IMR-90 (cell line): ENCODE measurements at regions not wholly inside any gene's neighbourhood (a gene's known extent, or its start where the extent isn't known, plus 50 kb on each side); places are given as distances from the start of the nearest gene placed in this dataset.

Experiments
- ATAC-seq: fragments of 200-7000 bp; cut with Tn5 transposase; 2 replicates; pipeline ENCODE4 v1.9.1; 2020; ENCODE audit warnings: low read depth, mild to moderate bottlenecking, moderate library complexity
- BruUV-seq: library from RNA; stranded (reverse); fragments of 400-500 nt; replicated peaks from 2 replicates; lab custom pipeline; 2021; lab: Mats Ljungman, UMichigan
- CTCF ChIA-PET: fragments of 300-600 bp; formaldehyde crosslinking; extraction: SDS; loops from one replicate; lab custom pipeline; 2021; ENCODE audit warnings: antibody characterized with exemption; lab: Yijun Ruan, JAX
- POLR2A ChIA-PET: fragments of 300-600 bp; sonication (Branson Sonifier 250); formaldehyde crosslinking; loops from one replicate; lab custom pipeline; 2022; ENCODE audit warnings: antibody characterized with exemption; ENCODE audit not compliant: unreplicated experiment; lab: Charles Lee
- DNase-seq: peaks from one replicate; pipeline ENCODE4 v3.0.0; 2013
- H2AFZ ChIP-seq: replicated peaks from 2 replicates; pipeline ENCODE3; 2013; ENCODE audit warnings: low read length, mild to moderate bottlenecking; ENCODE audit not compliant: poor library complexity
- H2AK5ac ChIP-seq: 2 replicates; pipeline ENCODE4 v1.6.1; 2013; ENCODE audit warnings: low read depth, low read length, inconsistent platforms
- H2AK9ac ChIP-seq: replicated peaks from 2 replicates; pipeline ENCODE3; 2013; ENCODE audit warnings: mild to moderate bottlenecking, low read depth, low read length, moderate library complexity; ENCODE audit not compliant: poor library complexity
- H2BK120ac ChIP-seq: 2 replicates; pipeline ENCODE4 v1.6.1; 2013; ENCODE audit warnings: low read depth, low read length, inconsistent platforms
- H2BK15ac ChIP-seq: 3 replicates; pipeline ENCODE4 v1.6.1; 2013; ENCODE audit warnings: low read depth, low read length, inconsistent platforms
- H2BK20ac ChIP-seq: 2 replicates; pipeline ENCODE4 v1.6.1; 2013; ENCODE audit warnings: low read depth, mild to moderate bottlenecking, inconsistent platforms, low read length, moderate library complexity
- H2BK5ac ChIP-seq: 2 replicates; pipeline ENCODE4 v1.6.1; 2013; ENCODE audit warnings: mild to moderate bottlenecking, low read depth, low read length, inconsistent platforms; ENCODE audit not compliant: poor library complexity, severe bottlenecking
- H3K14ac ChIP-seq: replicated peaks from 2 replicates; pipeline ENCODE4 v1.6.1; 2013; ENCODE audit warnings: low read depth, low read length, inconsistent platforms
- H3K18ac ChIP-seq: 2 replicates; pipeline ENCODE4 v1.6.1; 2013; ENCODE audit warnings: low read depth, low read length, control low read depth
- H3K23ac ChIP-seq: 2 replicates; pipeline ENCODE4 v1.6.1; 2013; ENCODE audit warnings: low read depth, low read length, inconsistent platforms
- H3K27ac ChIP-seq: 2 replicates; pipeline ENCODE4 v1.5.1; 2013; ENCODE audit warnings: mild to moderate bottlenecking, control low read depth, low read length; ENCODE audit not compliant: insufficient read depth
- H3K27me3 ChIP-seq: 2 replicates; pipeline ENCODE4 v1.6.1; 2013; ENCODE audit warnings: low read length; ENCODE audit not compliant: control insufficient read depth, insufficient read depth
- H3K36me3 ChIP-seq: 2 replicates; pipeline ENCODE4 v1.6.1; 2013; ENCODE audit warnings: low read length, mixed read lengths; ENCODE audit not compliant: control insufficient read depth, insufficient read depth
- H3K4ac ChIP-seq: 2 replicates; pipeline ENCODE4 v1.6.1; 2013; ENCODE audit warnings: low read depth, low read length, inconsistent platforms
- H3K4me1 ChIP-seq: 2 replicates; pipeline ENCODE4 v1.6.1; 2013; ENCODE audit warnings: low read length, mixed read lengths; ENCODE audit not compliant: control insufficient read depth, insufficient read depth
- H3K4me2 ChIP-seq: 2 replicates; pipeline ENCODE4 v1.6.1; 2013; ENCODE audit warnings: low read depth, mild to moderate bottlenecking, control low read depth, low read length, moderate library complexity
- H3K4me3 ChIP-seq: 2 replicates; pipeline ENCODE4 v1.5.1; 2013; ENCODE audit warnings: low read depth, mild to moderate bottlenecking, control low read depth, low read length, moderate library complexity; ENCODE audit not compliant: insufficient read depth
- H3K56ac ChIP-seq: 2 replicates; pipeline ENCODE4 v1.6.1; 2013; ENCODE audit warnings: low read length, inconsistent platforms; ENCODE audit not compliant: insufficient read depth; ENCODE audit errors: extremely low read depth
- H3K79me1 ChIP-seq, 2 experiments: 2 replicates each; pipeline ENCODE4 v1.6.1; 2013; ENCODE audit warnings: low read length in 2 of 2, inconsistent platforms in 1 of 2, low read depth in 1 of 2
- H3K9ac ChIP-seq: 2 replicates; pipeline ENCODE4 v1.6.1; 2013; ENCODE audit warnings: low read depth, low read length, control low read depth
- H3K9me1 ChIP-seq: 2 replicates; pipeline ENCODE4 v1.6.1; 2013; ENCODE audit warnings: low read length, inconsistent platforms; ENCODE audit not compliant: insufficient read depth
- H3K9me3 ChIP-seq: 2 replicates; pipeline ENCODE4 v1.6.1; 2013; ENCODE audit warnings: low read length; ENCODE audit not compliant: control insufficient read depth, insufficient read depth
- H4K20me1 ChIP-seq: 2 replicates; pipeline ENCODE4 v1.6.1; 2013; ENCODE audit warnings: low read length, inconsistent platforms; ENCODE audit not compliant: insufficient read depth
- H4K5ac ChIP-seq: 2 replicates; pipeline ENCODE4 v1.6.1; 2013; ENCODE audit warnings: mild to moderate bottlenecking, low read depth, low read length, control low read depth
- H4K8ac ChIP-seq, 2 experiments: 2 replicates each; pipeline ENCODE4 v1.6.1; 2013; ENCODE audit warnings: low read depth in 2 of 2, low read length in 2 of 2, control low read depth in 1 of 2, inconsistent platforms in 1 of 2
- H4K91ac ChIP-seq: 2 replicates; pipeline ENCODE4 v1.6.1; 2013; ENCODE audit warnings: low read depth, low read length, inconsistent platforms; ENCODE audit not compliant: insufficient read depth
- BHLHE40 ChIP-seq: fragments of 150-350 bp; IDR thresholded peaks from 2 replicates; pipeline ENCODE4 v1.6.1; 2016; ENCODE audit warnings: mild to moderate bottlenecking, low read depth, low read length
- CEBPB ChIP-seq: IDR thresholded peaks from 2 replicates; pipeline ENCODE4 v1.6.1; 2012; ENCODE audit warnings: low read depth, low read length, improper control_type of control experiment
- CTCF ChIP-seq: conservative IDR thresholded peaks from 2 replicates; pipeline ENCODE4 v1.5.1; 2012; ENCODE audit warnings: mild to moderate bottlenecking, low read depth, low read length, improper control_type of control experiment
- FOS ChIP-seq: fragments of 150-350 bp; IDR thresholded peaks from 2 replicates; pipeline ENCODE4 v1.6.1; 2016; ENCODE audit warnings: low read depth, low read length
- MAFK ChIP-seq: IDR thresholded peaks from 2 replicates; pipeline ENCODE4 v1.6.1; 2012; ENCODE audit warnings: low read depth, low read length, improper control_type of control experiment
- RAD21 ChIP-seq: IDR thresholded peaks from 2 replicates; pipeline ENCODE4 v1.6.1; 2012; ENCODE audit warnings: low read length, improper control_type of control experiment
- RCOR1 ChIP-seq: IDR thresholded peaks from 2 replicates; pipeline ENCODE4 v1.6.1; 2012; ENCODE audit warnings: mild to moderate bottlenecking, low read length, improper control_type of control experiment; ENCODE audit not compliant: insufficient replicate concordance
- RFX5 ChIP-seq: IDR thresholded peaks from 2 replicates; pipeline ENCODE4 v1.8.0; 2012; ENCODE audit warnings: low read depth, mild to moderate bottlenecking, low read length, moderate library complexity
- USF2 ChIP-seq: fragments of 150-350 bp; IDR thresholded peaks from 2 replicates; pipeline ENCODE4 v1.6.1; 2017; ENCODE audit warnings: mild to moderate bottlenecking, antibody characterized with exemption, low read length, low read depth
- WGBS, 2 experiments: methylation state at CpG; one replicate each; pipeline versions ENCODE4 v1.1.5 to v1.1.7; 2013; ENCODE audit warnings: missing lambda C conversion rate in 2 of 2; ENCODE audit not compliant: insufficient read length in 1 of 2; ENCODE audit errors: extremely low coverage in 2 of 2; 5-methylcytosine and 5-hydroxymethylcytosine counted together
- dilution Hi-C: fragments of 300-500 bp; cut with HindIII; formaldehyde crosslinking; loops from one replicate; pipeline ENCODE4 v1.14.3; 2018; ENCODE audit warnings: low sequenced_read_pairs; ENCODE audit not compliant: unreplicated experiment
- in situ Hi-C: fragments of 300-500 bp; cut with MboI; formaldehyde crosslinking; loops from 3 replicates; pipeline ENCODE4 v1.14.3; 2019; ENCODE audit warnings: low sequenced_read_pairs, inconsistent platforms, mixed read lengths
- intact Hi-C: fragments of 100-400 bp; cut with micrococcal nuclease; formaldehyde crosslinking; loops from 2 replicates; pipeline ENCODE4 v1.10.0; 2022

- Histone ChIP-seq H3K9me1 (peaks cover 10% of the 10 kb centered on the region), H3K9me3 (peaks cover 2% of the 10 kb centered on the region; the same call in 1 of the 2 replicates), H4K8ac (peak overlapping the region; percentile 88 to 92), H4K91ac (peak overlapping the region; percentile 83), H2AK9ac (peak overlapping the region; percentile 21), H2BK15ac (peak overlapping the region; percentile 89; the same call in 2 of the 3 replicates), H3K4me3 (no peak overlapping the region), H3K27me3 (no peaks in the 10 kb centered on the region), H3K4me2 (peak overlapping the region; percentile 12; the same call in 1 of the 2 replicates), H3K79me1 (no peaks in the 10 kb centered on the region), H3K36me3 (no peaks in the 10 kb centered on the region), H2AK5ac (peak overlapping the region; percentile 88), H2BK20ac (peak overlapping the region; percentile 96), H3K9ac (no peak overlapping the region), H3K4me1 (peaks cover 12% of the 10 kb centered on the region), H4K5ac (peak overlapping the region; percentile 86), H3K14ac (peak overlapping the region; percentile 70), H3K56ac (peak overlapping the region; percentile 69), H4K20me1 (no peaks in the 10 kb centered on the region), H3K23ac (peak overlapping the region; percentile 87; the same call in 1 of the 2 replicates), H3K18ac (peak overlapping the region; percentile 90; the same call in 1 of the 2 replicates), H2AFZ (peak overlapping the region; percentile 69), H2BK5ac (peak overlapping the region; percentile 98), H3K27ac (peak overlapping the region; percentile 90), H3K4ac (peak overlapping the region; percentile 92), H2BK120ac (peak overlapping the region; percentile 98)
- dilution Hi-C loops: no loop called here
- no TSS peak for BruUV-seq
- in situ Hi-C loops: no loop called here
- DNase-seq (peak; percentile 98), ATAC-seq (peak; percentile 84)
- ChIA-PET CTCF (no interaction called here), POLR2A (interaction anchor here (0.6 kb wide), 1 partner anchor 74 kb away, joined by 5 read pairs; no protein-coding TSS in a partner anchor)
- intact Hi-C loops: loop anchor here (2.0 kb wide), 1 partner anchor 237 kb away; no protein-coding TSS in a partner anchor
- 50% methylated on average over 2 of the region's 8 CpGs; no CpG with 5 or more reads in 1 of the 2 experiments for WGBS, 2 experiments
- peak; percentile 91 for TF ChIP-seq FOS
- peak; percentile 17; the same call in 1 of the 2 replicates for TF ChIP-seq CEBPB
- peak; percentile 28 for TF ChIP-seq MAFK
- no peak for TF ChIP-seq RCOR1
- TF ChIP-seq USF2: peak; percentile 18; the same call in 1 of the 2 replicates
- no peak for TF ChIP-seq RFX5
- TF ChIP-seq CTCF: no peak
- no peak; the same call in 1 of the 2 replicates for TF ChIP-seq RAD21
- peak; percentile 92 for TF ChIP-seq BHLHE40
Observed at GRCh38 chr6:130602151-130602770, 224.9 kb upstream of the SMLR1 start.
